ENCODE measurements at regions not wholly inside any gene's neighbourhood (a gene's known extent, or its start where the extent isn't known, plus 50 kb on each side); places are given as distances from the start of the nearest gene placed in this dataset.
"Not testable (repeated sequence)": the region's sequence is repeated elsewhere in the genome, so short reads cannot be mapped to it uniquely, and the experiment has no call there.

DNA sequence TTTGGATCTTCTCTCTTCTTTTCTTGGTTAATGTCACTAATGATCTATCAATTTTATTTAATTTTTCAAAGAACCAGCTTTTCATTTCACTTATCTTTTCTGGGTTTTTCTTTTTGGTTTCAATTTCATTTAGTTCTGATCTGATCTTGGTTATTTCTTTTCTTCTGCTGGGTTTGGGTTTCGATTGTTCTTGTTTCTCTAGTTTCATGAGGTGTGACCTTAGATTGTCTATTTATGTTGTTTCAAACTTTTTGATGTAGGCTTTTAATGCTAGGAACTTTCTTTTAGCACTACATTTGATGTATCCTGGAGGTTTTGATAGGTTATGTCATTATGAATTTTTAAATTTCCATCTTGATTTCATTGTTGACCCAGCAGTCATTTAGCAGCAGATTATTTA is 142.3 kb downstream of the C11orf87 start:
- no peak for DNase-seq

DNA sequence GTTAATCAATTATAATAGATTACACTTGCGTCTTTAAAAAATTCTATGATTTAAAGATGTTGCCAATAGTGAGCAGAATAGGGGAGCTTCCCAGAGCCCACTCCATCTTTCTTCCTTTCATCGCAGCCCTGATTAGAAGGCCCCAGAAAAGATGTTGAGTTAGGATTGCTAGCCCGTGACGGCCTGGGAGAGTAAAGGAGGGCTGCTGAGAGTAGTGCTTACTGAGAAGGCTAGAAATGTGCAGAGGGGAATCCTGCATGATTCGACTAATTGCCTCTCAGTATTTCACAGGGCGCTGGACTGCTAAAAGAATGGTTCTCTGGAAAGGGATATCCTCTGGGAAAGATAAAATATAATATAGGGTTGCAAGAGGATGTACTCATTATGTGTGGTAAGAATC is 160.5 kb downstream of the C11orf87 start:
- no peak for DNase-seq

DNA sequence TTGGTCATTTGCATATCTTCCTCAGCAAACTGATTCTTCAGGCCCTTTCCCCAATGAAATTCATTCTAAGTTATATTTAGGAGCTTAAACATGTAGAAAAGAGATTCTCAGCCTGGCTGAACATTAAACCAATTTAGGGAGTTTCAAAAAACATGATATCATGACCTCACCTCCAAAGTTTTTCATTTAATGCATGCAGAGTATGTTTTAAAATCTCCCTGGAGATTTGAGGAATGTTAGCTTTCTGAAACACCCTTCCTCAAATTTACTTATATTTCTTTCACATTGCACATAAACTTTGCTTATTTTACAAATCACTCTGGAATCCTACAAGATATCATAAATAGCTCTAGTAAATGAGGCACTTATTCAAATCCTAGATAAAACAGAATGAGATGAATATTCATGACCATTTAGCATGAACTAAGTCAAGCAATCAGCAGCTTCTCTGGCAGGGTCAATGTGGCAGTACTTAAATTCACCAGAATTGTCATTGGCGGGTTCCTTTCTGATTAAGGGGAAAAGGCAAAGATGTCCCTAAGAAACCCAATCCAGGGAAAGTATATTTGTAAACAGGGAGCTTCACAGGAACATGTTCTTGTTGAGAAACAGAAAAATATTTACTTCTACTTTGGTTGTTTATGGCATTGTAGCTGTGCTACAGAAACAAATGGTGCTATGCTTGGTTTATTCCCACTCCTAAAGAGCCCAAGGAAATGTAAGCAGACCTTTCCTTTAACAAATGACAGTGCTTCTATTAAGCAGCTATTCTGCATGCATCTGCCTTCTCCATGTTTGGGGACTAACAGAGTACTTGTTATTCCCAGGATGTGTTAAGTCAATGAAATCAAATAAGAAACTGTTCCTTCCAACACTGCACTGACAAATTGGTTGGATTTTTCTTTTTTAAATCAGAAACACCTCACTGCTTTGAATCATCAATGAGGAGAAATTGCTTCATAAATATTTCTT is 162.3 kb downstream of the C11orf87 start:
- no peak for DNase-seq

- DNase-seq, result no peak
These were observed 164.8 kb downstream of the C11orf87 start for GRCh38 chr11:109586789-109587188.

DNA sequence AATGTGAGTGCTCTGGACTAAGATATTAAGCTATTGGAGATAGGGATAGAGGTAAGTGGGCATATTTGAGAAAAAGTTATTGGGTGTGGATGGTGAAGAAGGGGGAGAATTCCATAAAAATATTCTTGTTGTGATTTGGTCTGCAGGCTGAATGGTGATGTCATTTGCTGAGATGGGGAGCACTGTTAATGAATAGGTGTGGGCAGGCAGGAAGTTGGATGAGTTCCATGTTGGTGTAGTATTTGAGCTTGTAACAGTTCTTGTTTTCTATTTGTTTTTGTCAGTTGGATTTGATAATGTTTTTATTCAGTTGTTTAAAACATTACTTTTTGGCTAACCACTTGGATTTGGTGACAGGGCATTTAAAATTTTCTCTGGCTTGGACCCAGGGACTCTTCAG is 168.8 kb downstream of the C11orf87 start:
- DNase-seq, result no peak

DNA sequence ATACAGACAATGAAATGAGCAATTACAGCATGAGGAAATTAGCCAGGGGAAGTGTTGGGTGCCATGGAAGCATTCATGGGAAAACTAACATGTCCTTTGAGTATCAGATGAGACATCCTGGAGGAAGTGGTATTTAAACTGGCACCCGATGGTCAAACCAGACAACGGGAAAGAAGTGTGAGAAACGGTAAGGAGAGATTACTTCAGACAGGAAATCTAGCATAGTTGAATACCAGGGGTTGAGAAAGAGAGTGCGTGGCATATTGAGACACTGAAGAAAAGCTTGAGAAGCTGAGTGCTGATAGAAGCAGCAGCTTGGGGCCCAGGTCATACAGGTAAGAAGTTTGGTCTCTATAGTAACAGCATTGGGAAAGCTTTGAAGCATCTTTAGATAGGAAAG is 175.3 kb downstream of the C11orf87 start:
- no peak for DNase-seq

DNA sequence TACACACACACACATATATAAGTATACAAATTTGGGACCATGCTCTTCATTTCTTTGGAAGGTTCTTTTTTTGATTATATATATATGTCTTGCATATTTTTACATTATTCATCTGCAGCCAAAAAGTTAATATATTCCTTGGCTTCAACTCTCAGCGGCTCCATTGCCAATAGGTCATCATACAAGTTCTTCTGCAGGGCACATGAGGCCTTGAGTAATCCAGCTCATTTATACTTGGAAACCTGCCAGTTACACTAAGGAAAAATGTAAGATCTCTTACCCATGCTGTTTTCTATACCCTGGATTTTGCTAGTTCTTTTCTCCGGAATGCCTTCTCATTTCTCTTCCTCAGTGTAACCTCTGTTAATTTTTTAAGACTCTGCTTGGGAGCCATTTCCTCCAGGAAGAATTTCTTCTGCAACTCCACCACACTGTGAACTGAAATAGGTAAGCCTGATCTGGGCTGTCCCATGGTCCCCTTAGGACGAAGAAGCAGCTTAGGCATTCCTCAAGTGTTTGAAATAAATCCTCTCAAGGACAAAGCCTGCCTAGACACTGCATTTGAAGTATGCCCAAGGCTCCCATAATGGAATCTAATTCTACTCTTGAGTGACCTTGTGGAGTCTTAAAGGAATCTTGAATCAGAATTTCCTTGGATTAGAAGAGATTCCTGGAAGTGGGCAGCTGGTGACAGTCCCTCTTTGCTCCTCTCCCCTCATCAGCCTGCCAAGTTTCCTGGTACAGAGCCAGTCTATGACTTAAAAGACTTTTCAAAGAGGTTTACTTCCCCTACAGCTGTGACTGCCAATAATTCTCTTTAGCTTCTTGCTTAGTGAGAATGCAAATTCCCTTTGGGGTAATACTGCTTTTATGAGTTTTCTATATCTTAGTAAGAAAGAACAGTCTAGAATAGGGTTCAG is 182.8 kb downstream of the C11orf87 start:
- DNase-seq, result no peak

DNA sequence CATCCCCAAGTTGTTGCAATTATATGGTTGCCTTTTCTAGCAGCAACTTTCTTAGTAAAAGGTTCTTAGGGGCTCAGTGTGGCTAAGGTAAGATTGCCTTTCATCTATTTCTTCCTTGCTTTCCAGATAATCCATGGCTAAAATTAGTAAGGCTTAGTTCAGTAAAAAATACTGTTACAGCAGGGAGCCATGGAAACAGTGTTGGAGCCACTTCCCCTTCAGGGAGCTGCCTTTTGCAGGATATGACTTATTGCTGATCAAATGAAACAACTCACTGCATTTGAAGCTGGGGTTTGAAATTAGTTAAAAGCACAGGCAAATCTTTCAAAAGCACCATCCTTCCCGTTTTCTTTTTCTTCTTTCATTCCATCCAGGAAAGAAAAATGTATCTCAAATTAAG is 184.3 kb downstream of the C11orf87 start:
- DNase-seq, result no peak

DNA sequence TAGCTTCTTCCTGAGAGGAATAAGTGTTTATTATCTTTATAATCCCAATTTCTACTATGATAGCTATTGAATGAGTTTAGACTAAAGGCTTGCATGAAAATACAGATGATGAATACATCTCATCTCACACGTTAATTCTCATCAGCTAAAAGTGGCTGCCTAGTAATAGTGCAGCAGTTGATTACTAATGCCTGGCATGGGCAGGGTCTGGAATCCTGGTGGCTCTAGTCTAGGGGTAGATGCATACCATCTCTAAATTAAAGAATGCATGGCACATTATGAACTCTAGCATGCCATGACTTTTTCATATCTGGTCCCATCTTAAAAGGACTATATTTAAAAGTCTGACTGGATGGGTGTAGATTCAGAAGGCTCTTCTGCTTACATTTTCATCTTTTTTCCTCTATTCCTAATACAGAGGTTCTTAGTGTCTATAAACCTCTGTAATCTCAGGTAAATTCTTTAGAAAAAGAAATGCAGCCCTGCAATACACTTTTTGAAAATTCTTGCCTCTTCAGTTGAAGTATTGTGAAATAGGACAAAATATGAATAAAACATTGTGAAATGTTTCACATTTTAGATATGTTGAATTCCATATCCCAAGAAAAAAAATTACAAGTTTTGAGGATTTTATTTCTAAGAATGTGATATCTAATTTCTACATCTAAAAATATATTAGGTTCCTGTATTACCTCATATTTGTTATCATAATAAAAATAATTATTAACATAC is 187.6 kb downstream of the C11orf87 start:
- DNase-seq, result no peak

DNA sequence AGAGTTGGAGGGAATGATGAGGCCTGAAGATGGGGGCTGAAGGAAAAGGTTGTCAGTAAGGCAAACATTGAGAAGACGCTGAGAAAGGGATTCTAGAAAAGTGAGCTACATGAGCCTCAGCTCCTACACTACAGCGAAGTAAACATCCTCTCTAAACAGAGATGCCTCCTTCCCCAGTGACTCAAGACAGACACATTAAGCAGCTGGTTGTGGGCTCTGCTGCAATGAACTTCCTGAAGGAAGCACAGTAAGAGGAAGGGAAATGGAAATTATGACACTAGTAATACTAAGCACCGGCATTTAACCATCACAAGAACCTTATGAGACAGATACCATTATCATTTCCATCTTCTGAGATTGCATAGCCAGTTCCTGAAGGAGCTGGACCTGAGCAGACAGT is 190.5 kb downstream of the C11orf87 start:
- DNase-seq, result no peak

- no peak for DNase-seq
These were observed 197.5 kb downstream of the C11orf87 start for GRCh38 chr11:109619498-109619897.

DNA sequence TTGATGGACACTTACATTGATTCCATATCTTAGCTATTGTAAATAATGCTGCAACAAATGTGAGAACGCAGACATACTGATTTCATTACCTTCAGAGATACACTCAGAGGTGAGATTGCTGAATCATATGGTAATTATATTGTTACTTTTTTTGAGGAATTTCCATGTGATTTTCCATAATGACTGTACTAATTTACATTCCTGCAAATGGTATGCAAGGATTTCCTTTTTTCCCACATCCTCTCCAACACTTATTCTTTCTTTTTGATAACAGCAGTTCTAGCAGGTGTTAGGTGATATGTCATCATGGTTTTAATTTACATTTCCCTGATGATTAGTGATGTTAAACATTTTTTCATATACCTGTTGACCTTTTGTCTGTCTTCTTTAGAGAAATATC is 207.7 kb downstream of the C11orf87 start:
- DNase-seq, result no peak

- DNase-seq, result no peak
These were observed 219.6 kb downstream of the C11orf87 start for GRCh38 chr11:109641549-109641948.

DNA sequence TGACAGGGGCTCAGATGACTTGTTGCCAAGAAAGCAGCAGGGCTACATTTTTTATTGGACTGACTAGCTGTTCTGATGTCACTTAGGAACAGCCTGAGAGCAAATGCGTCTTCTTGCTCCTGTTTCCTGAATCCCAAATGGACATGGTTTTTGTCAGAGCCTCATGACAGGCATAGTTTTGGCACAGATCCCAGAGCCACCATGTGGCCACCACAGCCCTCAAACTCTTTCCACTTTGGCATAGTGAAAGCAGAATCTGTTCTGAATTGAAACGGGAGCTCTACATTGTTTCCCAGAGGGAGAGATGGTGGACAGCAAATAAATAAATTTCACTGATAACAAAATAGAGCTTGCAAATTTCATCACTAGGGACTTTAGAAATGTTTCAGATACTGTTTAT is 222.2 kb downstream of the C11orf87 start:
- DNase-seq, result no peak

DNA sequence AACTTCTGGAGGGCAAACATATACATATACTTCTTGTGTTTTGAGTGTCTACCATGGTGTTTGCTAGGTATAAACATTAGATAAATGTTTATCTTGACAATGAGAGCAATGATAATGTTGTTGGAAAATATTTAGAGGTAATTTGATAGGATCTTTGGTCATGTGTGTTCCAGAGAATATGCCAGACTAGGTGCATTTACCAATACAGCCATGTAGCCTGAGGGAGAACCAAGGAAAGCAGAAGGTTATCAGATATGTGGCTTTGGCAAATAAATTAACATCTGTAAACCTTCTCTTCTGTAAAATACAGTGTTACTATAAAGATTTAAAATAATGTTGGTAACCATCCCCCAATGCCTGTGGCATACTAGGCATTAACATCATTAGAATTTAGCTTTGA is 226.8 kb downstream of the C11orf87 start:
- DNase-seq, result no peak

- no peak for DNase-seq
These were observed 232.1 kb downstream of the C11orf87 start for GRCh38 chr11:109654091-109654490.

DNA sequence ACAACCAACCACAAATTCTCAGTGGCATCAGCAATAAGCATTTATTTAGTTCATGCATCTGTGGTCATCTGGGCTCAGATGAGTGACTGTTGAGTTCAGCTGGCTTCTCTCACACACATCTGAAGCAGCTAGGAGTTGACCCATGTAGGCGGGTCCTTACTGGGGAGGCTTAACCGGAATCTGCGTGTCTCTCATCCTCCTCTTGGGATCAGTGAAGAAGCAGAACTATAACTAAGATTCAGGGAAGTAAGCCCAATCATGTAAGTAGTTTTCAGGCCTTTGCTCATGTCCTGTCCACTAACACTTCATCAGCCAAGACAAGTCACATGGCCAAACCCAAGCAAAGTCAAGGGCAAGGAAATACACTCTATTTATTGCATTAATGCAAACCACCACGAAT is 236.2 kb downstream of the C11orf87 start:
- DNase-seq, result no peak

DNA sequence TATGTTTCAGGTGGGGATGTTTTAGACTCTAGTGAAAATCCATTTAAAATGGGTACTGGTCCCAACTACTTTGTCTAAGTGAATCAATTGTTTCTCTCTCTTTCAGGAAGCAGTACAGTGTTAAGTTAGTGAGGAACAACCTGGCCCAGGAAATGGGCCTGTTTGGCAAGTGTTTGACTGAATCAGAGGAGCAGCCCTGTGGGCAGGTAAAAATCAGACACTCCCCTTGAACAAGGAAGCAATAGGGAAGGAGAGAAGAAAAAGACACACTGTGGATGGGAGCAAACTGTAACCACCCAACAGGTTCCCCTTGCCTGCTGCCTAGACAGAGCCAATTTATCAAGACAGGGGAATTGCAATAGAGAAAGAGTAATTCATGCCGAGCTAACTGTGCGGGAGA is 245.7 kb downstream of the C11orf87 start:
- DNase-seq, result no peak

- no peak for DNase-seq
These were observed 247.1 kb downstream of the C11orf87 start for GRCh38 chr11:109668973-109669634.

DNA sequence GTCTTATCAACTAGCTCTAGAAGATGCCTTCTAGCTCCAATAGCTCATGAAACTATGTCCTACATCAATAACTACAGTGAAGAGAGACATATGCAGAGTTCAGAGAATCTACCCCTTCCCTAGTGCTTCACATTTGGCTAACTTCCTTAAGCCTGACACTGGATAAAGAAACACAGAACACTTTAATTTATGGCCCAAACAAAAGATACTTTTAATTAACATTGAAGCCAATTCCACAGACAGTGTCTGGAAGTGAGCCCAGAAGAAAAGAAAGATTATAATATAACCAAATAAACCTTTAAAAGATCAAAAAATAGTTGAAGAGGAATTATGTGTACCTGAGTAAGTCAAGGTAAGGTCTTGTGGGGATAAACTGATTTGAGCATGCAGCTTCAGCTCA is 255.2 kb downstream of the C11orf87 start:
- no peak for DNase-seq

- no peak for DNase-seq
These were observed 255.9 kb downstream of the C11orf87 start for GRCh38 chr11:109677876-109678275.

- DNase-seq, result no peak
These were observed 258.1 kb downstream of the C11orf87 start for GRCh38 chr11:109680127-109680526.

DNA sequence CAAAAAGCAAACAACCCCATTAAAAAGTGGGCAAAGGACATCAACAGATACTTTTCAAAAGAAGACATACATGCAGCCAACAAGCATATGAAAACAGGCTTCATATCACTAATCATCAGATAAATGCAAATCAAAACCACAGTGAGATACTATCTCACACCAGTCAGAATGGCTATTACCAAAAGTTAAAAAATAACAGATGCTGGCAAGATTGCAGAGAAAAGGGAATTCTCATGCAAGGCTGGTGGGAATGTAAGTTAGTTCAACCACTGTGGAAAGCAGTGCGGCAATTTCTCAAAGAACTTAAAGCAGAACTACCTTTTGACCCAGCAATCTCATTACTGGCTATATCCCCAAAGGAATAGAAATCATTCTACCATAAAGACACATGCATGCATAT is 260.8 kb downstream of the C11orf87 start:
- DNase-seq, result not testable (repeated sequence)
